K562 (cell line): ENCODE measurements at regions not wholly inside any gene's neighbourhood (a gene's known extent, or its start where the extent isn't known, plus 50 kb on each side); places are given as distances from the start of the nearest gene placed in this dataset.

Source experiments
- HDAC3 ChIP-seq: fragments of 450-650 bp; IDR thresholded peaks from 2 replicates; pipeline ENCODE4 v1.6.1; 2018; ENCODE audit warnings: borderline replicate concordance, mild to moderate bottlenecking, moderate library complexity; ENCODE audit not compliant: partially characterized antibody
- MAZ ChIP-seq, 2 experiments: fragments of 450-650 bp in 1 of 2; sonication (generic) in 1 of 2; formaldehyde crosslinking; IDR thresholded peaks in 1 of 2; conservative IDR thresholded peaks in 1 of 2; 2 replicates each; pipeline versions ENCODE4 v1.4.0 to v1.5.0; 2020; ENCODE audit warnings: mild to moderate bottlenecking in 1 of 2, missing genetic modification reagents in 1 of 2
- PBX2 ChIP-seq, 2 experiments: IDR thresholded peaks in 1 of 2; conservative IDR thresholded peaks in 1 of 2; 2 replicates each; pipeline ENCODE4 v1.6.1; 2016; ENCODE audit warnings: low read depth in 2 of 2, mild to moderate bottlenecking in 1 of 2, missing compliant biosample characterization in 1 of 2, missing genetic modification characterization in 1 of 2, moderate library complexity in 1 of 2
- REST ChIP-seq, 2 experiments: fragments of 450-650 bp; formaldehyde crosslinking in 1 of 2; IDR thresholded peaks; 2 replicates each; pipeline versions ENCODE4 v1.4.0 to v1.6.1; 2014 to 2020; ENCODE audit warnings: mild to moderate bottlenecking in 2 of 2, borderline replicate concordance in 1 of 2, low read depth in 1 of 2
- ZNF174 ChIP-seq: fragments of 250-450 bp; sonication (Bioruptor Pico); IDR thresholded peaks from 2 replicates; pipeline ENCODE4 v1.4.0; 2020; ENCODE audit warnings: mild to moderate bottlenecking

GRCh38 chr6:105810922-105811482 lies 275.1 kb upstream of the PRDM1 start (continued):
- TF ChIP-seq PBX2 (CRISPR knock-in tag; IDR thresholded peaks at IDR 0.05; ENCODE audit: low read depth) (no peak), PBX2 (tag; conservative IDR thresholded peaks at IDR 0.05; ENCODE audit: low read depth) (peak; percentile 84), MAZ (CRISPR knock-in tag; conservative IDR thresholded peaks at IDR 0.05 in 1 of 2, IDR thresholded peaks at IDR 0.05 in 1 of 2) (0 out of 4 replicates have a peak, but pooled peaks of 1 of the 2 experiments have one; percentile 2), REST (IDR thresholded peaks at IDR 0.05; ENCODE audit: borderline replicate concordance) (peak; percentile 38; the same call in 1 of the 2 replicates), REST (CRISPR knock-in tag; IDR thresholded peaks at IDR 0.05; ENCODE audit: low read depth) (no peak), ZNF174 (CRISPR knock-in tag) (no peak), HDAC3 (peak; percentile 5)
